GM10266 (cell line): ENCODE measurements at regions not wholly inside any gene's neighbourhood (a gene's known extent, or its start where the extent isn't known, plus 50 kb on each side); places are given as distances from the start of the nearest gene placed in this dataset.

Experiments used
- DNase-seq: peaks from one replicate; pipeline ENCODE4 v3.0.0; 2012; ENCODE audit errors: extremely low spot score
- TF ChIP-seq, protein P1 (sequence below): IDR thresholded peaks from 2 replicates; pipeline ENCODE4 v1.5.1; 2012; ENCODE audit warnings: mild to moderate bottlenecking, low read depth; ENCODE audit not compliant: control insufficient read depth, insufficient read depth; ENCODE audit errors: missing control alignments

DNA sequence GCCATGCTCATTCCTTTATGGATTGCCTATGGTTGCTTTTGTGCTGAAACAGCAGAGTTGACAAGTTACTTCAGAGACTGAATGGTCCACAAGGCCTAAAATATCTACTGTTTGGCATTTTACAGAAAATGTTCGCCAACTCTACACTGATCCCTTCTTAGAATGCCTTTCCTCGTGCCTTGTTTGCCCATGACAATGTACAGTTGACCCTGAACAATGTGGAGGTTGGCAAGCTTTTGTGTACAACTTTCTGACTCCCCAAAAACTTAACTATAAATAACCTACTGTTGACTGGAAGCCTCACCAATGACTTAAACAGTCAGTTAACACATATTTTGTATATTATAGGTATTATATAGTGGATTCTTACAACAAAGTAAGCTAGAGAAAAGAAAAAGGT is 361.4 kb downstream of the EPHA4 start:
- TF ChIP-seq, protein P1, sequence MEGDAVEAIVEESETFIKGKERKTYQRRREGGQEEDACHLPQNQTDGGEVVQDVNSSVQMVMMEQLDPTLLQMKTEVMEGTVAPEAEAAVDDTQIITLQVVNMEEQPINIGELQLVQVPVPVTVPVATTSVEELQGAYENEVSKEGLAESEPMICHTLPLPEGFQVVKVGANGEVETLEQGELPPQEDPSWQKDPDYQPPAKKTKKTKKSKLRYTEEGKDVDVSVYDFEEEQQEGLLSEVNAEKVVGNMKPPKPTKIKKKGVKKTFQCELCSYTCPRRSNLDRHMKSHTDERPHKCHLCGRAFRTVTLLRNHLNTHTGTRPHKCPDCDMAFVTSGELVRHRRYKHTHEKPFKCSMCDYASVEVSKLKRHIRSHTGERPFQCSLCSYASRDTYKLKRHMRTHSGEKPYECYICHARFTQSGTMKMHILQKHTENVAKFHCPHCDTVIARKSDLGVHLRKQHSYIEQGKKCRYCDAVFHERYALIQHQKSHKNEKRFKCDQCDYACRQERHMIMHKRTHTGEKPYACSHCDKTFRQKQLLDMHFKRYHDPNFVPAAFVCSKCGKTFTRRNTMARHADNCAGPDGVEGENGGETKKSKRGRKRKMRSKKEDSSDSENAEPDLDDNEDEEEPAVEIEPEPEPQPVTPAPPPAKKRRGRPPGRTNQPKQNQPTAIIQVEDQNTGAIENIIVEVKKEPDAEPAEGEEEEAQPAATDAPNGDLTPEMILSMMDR: no peak

GRCh38 chr2:221211653-221212052 is 360.5 kb downstream of the EPHA4 start:
- DNase-seq: no peak
- TF ChIP-seq, protein P1: no peak

More for the DNA sequence above, 361.4 kb downstream of the EPHA4 start:
- DNase-seq: no peak

- DNase-seq: no peak
- TF ChIP-seq, protein P1: no peak
These were observed 360.0 kb downstream of the EPHA4 start for GRCh38 chr2:221212105-221212504.

- TF ChIP-seq, protein P1: no peak
- DNase-seq: no peak
These were observed 356.6 kb downstream of the EPHA4 start for GRCh38 chr2:221215487-221215886.

DNA sequence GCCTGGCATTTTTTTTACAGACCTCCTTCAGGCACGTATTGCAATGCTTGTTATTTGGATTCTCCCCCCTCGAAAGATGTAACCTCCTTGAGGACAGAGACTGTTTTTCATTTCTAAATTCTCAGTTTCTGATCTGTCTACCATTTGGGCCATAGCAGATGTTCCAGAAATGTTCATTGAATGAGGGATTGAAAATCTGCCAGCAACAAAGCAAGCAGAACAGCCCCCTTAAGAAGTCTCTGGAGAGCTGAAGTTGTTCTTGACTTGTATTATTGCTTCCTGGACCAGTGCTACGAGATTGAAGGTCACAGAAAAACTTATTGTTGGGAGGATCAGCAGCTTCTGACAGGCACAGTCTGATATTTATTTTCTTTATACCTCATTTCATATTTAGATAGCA is 355.5 kb downstream of the EPHA4 start:
- TF ChIP-seq, protein P1: no peak
- no peak for DNase-seq

DNA sequence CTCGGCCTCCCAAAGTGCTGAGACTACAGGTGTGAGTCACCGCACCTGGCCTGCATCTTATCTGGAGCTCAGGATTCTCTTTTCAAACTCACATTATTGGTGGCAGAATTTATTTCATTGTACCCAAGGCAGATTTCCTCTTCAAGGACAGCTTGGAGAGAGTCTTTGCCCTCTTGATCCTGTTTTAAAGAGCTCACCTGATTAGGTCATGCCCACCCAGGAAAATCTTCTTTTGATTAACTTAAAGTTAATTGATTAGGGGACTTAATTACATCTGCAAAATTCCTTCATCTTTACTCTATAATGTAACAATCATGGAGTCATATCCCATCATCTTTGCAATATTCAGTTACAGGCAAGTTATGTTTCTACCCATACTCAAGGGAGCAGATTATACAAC is 346.4 kb downstream of the EPHA4 start:
- DNase-seq: no peak
- TF ChIP-seq, protein P1: no peak

DNA sequence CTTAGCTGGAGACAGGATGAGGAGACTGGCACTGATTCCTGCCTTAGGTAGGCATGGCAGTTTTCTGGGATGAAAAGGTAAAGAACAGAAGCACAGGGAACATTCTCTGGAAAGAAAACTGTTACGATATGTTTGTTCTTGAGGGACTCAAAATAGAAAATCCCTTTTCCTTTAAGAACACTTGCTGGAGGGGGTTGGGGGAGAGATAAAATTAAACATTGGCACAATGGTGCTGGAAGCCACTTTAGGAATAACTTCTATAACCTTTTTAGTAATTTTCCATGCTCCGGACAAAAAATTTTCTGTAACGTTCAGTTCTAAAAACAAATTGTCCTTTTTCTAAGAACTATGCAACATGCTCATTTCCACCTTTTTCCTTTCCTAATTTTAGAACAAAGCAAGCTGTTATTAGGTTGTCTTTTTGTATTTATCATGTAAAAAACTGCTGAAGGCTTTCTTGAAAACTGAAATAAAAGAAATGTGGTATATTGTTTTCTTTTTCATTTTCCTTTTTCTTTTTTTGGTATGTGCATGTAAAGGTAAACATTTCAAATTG is 343.8 kb downstream of the EPHA4 start:
- TF ChIP-seq, protein P1: no peak
- no peak for DNase-seq
